Fibroblast of villous mesenchyme (primary cell): ENCODE measurements at regions not wholly inside any gene's neighbourhood (a gene's known extent, or its start where the extent isn't known, plus 50 kb on each side); places are given as distances from the start of the nearest gene placed in this dataset.

ENCODE experiments used
- DNase-seq: peaks from one replicate; pipeline ENCODE4 v3.0.0-alpha.2; 2010; ENCODE audit warnings: low read depth
- H3K4me3 ChIP-seq: 2 replicates; pipeline ENCODE4 v1.5.1; 2011; ENCODE audit warnings: low read depth, mild to moderate bottlenecking, low read length
- CTCF ChIP-seq: IDR thresholded peaks from 2 replicates; pipeline ENCODE4 v1.5.1; 2012; ENCODE audit warnings: low read depth, mild to moderate bottlenecking, low read length; ENCODE audit not compliant: insufficient read depth

DNA sequence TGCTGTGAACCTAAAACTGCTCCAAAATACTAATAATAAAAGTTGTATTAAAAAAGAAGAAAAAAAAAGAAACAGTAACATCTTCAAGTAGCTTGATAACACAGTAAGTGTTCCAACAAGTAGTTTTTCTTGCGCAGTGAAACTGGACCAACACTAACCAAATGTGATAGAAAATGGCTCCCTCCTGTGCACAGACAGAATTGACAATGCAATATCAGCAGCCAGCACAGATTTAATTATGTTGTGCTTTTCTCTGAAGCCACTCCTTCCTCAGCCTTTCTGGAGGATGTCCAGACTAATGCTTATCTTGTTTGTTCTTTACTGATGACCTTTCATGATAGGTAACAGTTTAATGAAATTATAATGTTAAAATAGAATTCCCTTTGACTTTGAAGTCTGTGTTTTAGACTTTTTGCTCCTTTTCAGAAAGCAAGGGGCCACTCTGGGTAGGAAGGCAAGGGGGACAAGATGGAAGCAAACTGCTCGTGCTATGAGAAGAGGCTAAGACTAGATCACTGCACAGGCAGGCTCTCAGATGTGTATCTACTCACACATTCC is 147.1 kb upstream of the RPL34 start:
- H3K4me3 ChIP-seq: no peak overlapping the region
- no peak for TF ChIP-seq CTCF
- peak; percentile 10 for DNase-seq

- TF ChIP-seq CTCF: no peak
- DNase-seq: peak; percentile 81
- H3K4me3 ChIP-seq: no peak overlapping the region
Observed at GRCh38 chr4:108466936-108467902, 153.2 kb upstream of the RPL34 start.

GRCh38 chr4:108465886-108466500 is 154.4 kb upstream of the RPL34 start:
- H3K4me3 ChIP-seq: no peak overlapping the region
- no peak for DNase-seq
- no peak for TF ChIP-seq CTCF

GRCh38 chr4:108458681-108459080 is 161.7 kb upstream of the RPL34 start:
- DNase-seq: no peak
- no peak for TF ChIP-seq CTCF
- no peak overlapping the region for H3K4me3 ChIP-seq

DNA sequence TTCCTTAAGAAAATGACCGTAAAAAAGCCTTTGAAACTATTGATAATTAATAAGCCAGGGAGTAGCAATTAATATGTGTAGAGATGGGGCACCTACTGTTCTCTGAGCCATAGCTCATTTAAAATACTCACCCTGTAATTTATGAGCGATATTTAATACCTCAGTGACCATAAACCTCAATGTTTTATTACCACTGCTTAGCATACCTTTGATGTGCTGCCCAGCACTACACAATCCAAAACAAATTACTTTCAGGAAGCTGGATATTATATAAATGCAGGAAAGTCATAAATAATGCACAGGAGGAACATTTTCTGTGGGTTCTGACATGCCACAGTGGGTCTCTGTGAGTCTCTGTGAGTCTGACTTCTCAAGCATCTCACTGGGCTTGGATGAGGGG is 166.1 kb upstream of the RPL34 start:
- no peak for DNase-seq
- TF ChIP-seq CTCF: no peak
- no peak overlapping the region for H3K4me3 ChIP-seq

DNA sequence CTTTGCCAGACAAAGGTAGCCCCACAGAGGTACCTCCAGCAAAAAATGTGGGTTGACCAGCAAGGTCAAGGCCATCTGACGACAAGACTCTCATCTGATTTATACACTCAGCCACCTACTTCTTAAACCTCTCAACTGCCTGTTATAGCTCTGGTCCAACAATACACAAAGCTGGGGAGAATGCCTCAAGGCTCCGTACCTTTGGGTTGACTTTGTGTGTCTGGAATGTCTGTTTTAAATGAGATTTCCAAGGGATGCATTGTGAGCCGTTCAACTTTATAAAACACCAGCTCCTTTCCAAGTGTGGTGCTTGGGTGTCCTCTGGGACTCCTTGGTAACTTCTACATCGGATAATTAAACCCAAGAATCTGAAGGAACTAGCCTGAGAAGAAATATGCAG is 167.0 kb upstream of the RPL34 start:
- no peak overlapping the region for H3K4me3 ChIP-seq
- no peak for TF ChIP-seq CTCF
- DNase-seq: no peak
